GM21390 (cell line): ENCODE measurements at regions not wholly inside any gene's neighbourhood (a gene's known extent, or its start where the extent isn't known, plus 50 kb on each side); places are given as distances from the start of the nearest gene placed in this dataset.

ENCODE experiments used
- ATAC-seq: cut with Tn5 transposase; IDR thresholded peaks from one replicate; pipeline ENCODE4 v1.9.1; 2021; ENCODE audit not compliant: unreplicated experiment

GRCh38 chr13:97110936-97111335 lies 111.2 kb upstream of the MBNL2 start:
- ATAC-seq = no peak

- no peak for ATAC-seq
Measured at GRCh38 chr13:97111756-97112155, 110.4 kb upstream of the MBNL2 start.

GRCh38 chr13:97112446-97113152 lies 109.5 kb upstream of the MBNL2 start:
- no peak for ATAC-seq

GRCh38 chr13:97113231-97114001 lies 108.7 kb upstream of the MBNL2 start:
- ATAC-seq = no peak

GRCh38 chr13:97114651-97115050 lies 107.5 kb upstream of the MBNL2 start:
- ATAC-seq = no peak

GRCh38 chr13:97116754-97117153 lies 105.4 kb upstream of the MBNL2 start:
- ATAC-seq = peak; percentile 91

- no peak for ATAC-seq
Measured at GRCh38 chr13:97117388-97117910, 104.7 kb upstream of the MBNL2 start.

GRCh38 chr13:97119943-97120342 lies 102.2 kb upstream of the MBNL2 start:
- ATAC-seq = no peak

- no peak for ATAC-seq
Measured at GRCh38 chr13:97120346-97120745, 101.8 kb upstream of the MBNL2 start.

GRCh38 chr13:97120976-97121375 lies 101.2 kb upstream of the MBNL2 start:
- ATAC-seq = no peak

GRCh38 chr13:97121894-97122293 lies 100.2 kb upstream of the MBNL2 start:
- ATAC-seq = no peak

GRCh38 chr13:97122381-97122996 lies 99.6 kb upstream of the MBNL2 start:
- no peak for ATAC-seq

- no peak for ATAC-seq
Measured at GRCh38 chr13:97124206-97124605, 97.9 kb upstream of the MBNL2 start.

GRCh38 chr13:97124915-97125809 lies 97.0 kb upstream of the MBNL2 start:
- ATAC-seq = peak; percentile 44

- peak; percentile 93 for ATAC-seq
Measured at GRCh38 chr13:97125810-97126738, 96.1 kb upstream of the MBNL2 start.

GRCh38 chr13:97127842-97128241 lies 94.3 kb upstream of the MBNL2 start:
- no peak for ATAC-seq

- ATAC-seq = no peak
Measured at GRCh38 chr13:97130190-97130589, 91.9 kb upstream of the MBNL2 start.

GRCh38 chr13:97131447-97131846 lies 90.7 kb upstream of the MBNL2 start:
- no peak for ATAC-seq

- ATAC-seq = no peak
Measured at GRCh38 chr13:97133554-97133953, 88.6 kb upstream of the MBNL2 start.

GRCh38 chr13:97133955-97134354 lies 88.2 kb upstream of the MBNL2 start:
- ATAC-seq = no peak
